GM18517 (cell line): ENCODE measurements at regions not wholly inside any gene's neighbourhood (a gene's known extent, or its start where the extent isn't known, plus 50 kb on each side); places are given as distances from the start of the nearest gene placed in this dataset.

Experiments
- ATAC-seq: cut with Tn5 transposase; IDR thresholded peaks from one replicate; pipeline ENCODE4 v1.9.1; 2021; ENCODE audit warnings: mild to moderate bottlenecking, moderate library complexity; ENCODE audit not compliant: unreplicated experiment

DNA sequence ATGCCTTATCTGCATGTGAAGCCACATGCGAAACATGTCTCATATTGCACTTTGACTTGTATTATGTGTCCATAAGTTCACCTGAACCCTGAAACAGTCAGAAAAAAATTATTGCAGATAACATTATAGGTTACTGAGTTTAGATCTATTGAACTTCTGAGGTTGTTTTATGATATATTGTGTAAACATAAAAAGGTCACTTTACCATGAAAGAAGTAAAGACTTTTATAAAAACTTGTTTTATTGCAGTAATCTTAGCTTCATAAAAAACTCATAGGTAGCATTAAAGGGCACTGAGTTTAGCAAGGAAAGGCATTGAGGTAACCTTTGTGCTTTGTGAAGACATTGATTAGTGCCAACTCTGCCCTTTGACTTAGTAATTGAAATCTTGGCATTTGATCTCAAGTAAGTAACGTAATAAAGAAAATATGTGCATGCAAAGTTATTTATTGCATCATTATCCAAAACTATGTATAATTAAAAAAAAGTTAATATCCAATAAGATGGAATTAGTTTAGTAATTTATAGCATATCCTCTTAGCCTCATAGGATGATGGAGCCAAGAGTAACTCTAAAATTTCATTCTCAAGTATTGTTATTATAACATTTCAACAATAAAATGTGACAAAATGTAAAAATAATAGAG lies 313.3 kb upstream of the ATP2B1 start:
- no peak for ATAC-seq

DNA sequence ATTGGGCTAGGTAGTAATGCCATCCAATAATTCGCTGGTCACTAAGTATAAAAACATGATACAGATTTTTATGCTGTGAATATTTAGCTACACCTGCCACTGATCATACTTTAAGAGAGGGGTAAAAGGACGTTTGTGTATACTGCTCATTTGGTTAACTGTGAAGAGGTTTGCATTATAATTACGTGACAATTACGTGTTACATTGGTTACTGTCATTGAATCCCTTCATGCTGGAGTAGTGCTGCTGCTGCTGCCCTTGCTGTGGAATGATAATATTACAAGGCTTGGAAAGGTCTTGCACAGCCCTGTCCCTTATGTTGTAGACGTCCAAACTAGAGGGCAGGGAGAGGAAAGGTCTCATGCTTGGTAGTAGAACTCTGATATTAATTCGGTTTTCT lies 312.2 kb upstream of the ATP2B1 start:
- no peak for ATAC-seq

DNA sequence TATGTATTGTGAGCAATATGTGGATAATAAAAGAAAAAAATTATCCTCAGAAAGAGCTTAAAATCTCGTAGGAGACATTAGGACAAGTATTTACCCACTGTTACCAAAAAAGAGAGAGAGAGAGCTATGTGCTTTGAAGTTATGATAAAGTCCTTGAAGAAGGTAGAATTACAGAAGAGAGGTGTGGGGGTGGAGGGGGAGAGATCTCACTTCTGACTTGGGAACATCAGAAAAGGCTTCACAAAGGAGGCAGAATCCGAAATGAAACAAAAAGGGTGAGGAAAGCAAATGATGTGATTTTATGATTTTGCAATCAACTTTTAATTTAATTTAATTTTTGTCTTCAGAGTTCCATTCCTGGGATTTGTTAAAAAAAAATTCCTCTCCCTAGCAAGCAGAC lies 311.8 kb upstream of the ATP2B1 start:
- ATAC-seq, result no peak

DNA sequence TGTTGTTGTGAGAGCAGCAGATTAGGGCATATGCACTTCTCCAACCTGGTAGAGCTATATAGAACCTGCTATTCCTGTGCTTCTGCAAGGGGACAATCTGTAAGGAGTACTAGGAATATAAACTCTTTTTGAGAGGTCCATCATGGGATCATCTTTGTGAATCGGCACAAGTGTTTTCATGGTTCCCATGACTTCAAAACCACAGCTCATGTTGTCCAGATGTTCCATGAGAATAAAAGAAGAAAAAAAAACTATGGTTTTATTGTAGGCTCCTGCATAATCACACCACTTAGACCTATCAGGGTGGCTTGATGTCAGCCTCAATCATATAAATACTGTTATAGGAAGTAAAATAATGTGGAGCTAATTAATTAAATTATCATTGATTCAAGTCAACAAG lies 311.4 kb upstream of the ATP2B1 start:
- ATAC-seq, result no peak

DNA sequence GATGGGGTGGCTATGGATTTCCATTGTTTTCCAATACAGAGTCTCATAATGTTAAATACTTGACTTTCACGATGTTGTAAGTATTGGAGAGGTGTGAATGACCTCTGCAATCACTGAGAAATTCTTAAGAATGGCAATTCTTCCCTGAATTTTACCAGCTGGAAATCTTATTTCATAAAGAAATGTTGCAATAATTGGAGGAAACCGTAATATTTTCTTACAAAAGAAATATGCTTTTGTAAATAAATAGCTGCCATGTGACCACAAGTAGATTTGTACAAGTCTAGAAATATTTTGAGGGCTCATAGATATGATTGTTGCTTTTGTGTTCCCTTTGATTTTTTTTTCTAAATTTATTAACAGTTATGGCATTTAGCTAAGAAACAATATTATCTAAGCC lies 308.7 kb upstream of the ATP2B1 start:
- no peak for ATAC-seq

DNA sequence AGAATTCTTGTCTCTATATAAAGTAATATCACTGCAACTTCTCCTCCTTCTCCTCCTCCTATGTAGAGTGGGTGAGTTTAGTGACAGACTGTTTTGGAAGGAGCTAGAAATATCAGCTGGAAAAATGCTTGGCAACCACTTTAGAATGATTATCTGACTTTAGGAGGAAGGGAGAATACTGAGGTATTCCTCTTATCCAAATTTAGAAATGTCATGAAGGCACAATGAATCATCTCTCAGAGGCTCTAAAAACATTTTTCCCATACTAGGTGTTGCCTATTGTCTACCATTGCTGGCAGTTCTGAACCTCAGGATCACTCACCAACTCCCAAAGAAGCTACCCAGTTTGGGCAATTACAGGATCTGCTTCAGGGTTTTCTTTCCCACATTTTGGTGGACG lies 306.6 kb upstream of the ATP2B1 start:
- no peak for ATAC-seq

DNA sequence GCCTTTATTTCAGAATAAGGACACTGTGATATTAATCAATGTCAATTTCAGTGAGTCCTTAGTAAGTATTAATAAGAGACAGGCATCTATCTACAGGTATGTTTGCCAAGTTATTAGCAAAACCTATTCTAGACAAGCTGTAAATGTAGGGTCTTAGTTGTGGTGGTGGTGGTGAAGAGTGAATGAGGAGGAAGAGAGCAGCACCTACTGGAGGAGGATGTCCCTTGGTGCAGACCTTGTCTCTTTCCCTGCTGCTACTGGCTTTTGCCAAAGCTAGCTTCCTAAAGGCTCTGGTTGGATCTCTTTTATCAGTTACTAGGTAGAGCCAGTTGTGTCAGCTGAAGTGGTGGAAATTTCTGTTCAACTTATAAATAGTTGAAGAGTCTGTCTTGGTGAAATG lies 304.8 kb upstream of the ATP2B1 start:
- peak; percentile 58 for ATAC-seq

DNA sequence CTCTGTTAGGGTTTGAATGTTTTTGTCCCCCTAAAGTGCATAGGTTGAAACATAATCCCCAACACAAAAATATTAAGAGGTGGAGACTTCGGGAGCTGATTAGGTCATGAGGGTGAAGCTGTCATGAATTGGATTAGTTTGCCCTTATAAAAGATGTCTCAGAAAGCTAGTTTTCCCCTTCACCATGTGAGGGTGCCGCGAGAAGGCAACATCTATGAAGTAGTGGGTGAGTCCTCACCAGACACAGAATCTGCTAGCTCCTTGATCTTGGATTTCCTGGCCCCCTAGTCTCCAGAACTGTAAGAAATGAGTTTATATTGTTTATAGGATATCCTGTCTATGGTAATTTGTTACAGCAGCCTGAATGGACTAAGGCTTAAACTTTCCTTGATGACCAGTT lies 301.5 kb upstream of the ATP2B1 start:
- no peak for ATAC-seq

DNA sequence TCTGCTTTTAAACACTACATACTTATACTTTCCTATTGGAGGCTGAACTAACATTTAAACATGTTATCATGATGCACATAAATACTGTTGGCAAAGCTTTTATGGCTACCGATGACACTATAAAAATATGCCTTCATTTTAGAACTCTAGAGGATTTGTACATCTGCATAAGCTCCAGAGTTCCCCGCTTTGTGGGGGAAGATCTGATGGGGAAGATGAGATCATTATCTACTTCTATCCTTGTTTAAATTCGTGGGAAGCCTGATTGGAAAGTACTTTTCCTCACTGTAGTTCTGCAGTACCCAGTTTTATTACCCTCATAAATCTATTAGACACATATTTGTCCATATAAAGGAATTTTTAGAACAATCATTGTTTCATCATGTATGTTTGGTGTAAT lies 299.6 kb upstream of the ATP2B1 start:
- ATAC-seq, result no peak

DNA sequence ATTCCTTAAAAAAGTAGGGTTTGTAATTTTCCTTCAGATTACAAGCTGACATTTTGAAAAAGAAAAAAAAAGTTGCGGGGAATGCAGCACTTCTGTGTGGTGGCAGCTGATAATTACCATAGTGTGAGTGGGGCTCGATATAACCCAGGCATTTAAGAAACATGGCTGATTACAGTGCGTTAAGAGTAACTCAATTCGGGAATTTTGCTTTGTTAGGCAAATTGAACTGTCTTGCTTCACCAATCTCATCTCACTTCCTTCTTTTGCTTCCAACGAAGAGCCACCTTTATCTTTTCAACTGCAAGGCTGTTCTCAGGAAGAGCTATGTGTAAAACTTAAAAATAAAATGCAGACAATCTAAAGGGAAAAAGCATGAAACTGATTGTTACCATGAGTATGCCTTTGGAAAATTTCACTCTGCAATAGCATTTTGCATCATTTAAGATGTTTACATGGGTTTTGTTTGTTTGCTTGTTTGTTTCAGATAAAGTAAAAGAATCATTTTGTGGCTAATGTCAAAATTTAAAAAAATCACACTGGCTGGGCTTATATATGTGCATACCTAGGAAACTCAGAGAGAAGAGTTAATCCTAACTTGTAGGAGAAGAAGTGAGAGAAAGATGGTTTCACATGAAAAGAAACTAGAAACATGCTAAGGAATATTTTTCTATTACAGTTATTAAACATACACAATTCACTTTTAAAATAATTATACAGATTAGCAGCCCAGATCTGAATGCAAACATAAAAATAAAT lies 295.9 kb upstream of the ATP2B1 start:
- ATAC-seq, result peak; percentile 47

DNA sequence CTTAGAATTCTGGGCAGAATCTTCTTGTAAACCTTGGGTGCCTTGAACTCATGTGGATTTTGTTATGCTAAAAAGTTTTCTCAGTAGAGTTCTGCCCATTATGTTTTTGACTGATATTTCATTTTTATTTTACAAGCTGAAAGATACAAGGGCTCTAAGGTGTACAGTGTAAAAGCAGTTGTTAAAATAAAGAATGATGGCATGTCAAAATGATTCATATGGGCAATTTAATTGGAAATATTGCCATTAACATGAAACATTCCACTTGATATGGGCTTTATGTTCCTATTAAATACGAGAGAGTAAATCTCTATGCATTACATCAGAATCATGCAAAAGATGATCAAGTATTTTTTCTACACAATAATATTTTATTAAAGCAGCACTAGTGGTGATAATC lies 295.1 kb upstream of the ATP2B1 start:
- no peak for ATAC-seq

DNA sequence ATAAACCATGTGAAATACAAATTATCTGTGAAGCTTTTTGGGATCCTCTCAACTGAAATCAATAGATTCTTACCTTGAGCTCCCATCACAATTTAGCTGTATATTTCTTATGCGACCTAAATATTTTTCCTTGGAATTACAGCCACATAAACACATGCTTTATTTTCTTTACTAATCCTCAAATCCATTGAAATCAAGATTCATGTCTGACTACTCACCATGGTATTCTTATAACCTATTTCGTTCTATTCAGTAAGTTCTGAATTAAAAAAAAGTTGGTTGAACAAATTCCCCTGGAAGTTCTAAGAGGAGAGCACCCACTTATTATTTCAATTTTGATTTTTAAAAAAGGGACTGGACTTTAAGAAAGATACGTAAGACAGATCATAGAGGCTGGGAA lies 292.1 kb upstream of the ATP2B1 start:
- ATAC-seq, result no peak

DNA sequence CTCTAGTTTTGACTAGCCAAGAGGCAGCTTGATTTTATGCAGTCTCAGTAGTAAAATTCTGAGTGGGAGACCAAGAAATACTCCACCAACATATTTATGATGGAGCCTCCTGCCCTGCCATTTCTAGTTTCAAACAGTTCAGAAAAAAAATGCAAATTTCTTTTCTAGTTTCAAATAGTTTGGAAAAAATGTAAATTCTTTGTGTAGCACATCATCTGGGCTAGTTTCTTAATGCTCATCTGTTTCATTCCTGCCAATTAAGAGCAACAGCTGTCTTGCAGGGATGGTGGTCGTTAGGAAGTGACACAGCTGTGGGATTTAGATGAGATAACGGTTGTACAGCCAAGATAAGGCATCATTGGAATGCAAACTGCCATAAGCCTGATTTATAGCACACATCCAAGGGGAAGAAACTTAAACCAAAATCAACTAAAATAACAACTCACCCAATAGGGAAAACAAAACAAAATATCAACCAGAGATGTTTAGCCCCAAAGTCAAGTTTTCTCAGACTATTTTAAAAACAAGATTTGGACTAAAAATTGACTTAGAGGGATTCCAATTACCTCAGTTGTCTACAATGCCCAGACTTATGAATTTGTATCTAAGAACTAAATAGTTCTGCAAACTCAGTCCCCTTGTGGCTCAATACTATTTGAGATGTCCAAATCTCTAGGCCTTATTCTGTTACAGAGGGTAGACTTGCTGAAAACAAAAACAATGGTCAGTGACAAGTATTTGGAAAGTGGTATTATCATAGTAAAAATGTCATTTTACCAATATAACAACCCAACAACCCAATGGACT lies 291.3 kb upstream of the ATP2B1 start:
- ATAC-seq, result peak; percentile 54

DNA sequence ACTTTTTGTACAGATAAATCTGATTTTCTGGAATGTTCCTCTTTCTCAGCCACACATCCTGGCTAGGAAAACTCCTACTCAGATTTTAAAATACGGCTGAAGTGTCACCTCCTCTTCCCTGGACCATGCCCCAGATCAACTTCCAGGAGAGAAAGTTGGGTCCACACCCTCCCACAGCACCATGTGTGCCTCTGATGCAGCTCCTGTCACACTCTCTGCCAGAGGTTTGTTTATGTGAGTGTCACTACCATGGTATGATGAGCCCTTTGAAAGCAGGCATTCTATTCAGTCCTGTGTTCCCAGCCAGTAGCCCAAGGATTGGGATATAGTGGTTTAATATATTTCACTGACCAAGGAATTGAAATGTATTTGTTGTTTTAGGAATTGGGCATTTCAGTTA lies 287.2 kb upstream of the ATP2B1 start:
- ATAC-seq, result no peak

DNA sequence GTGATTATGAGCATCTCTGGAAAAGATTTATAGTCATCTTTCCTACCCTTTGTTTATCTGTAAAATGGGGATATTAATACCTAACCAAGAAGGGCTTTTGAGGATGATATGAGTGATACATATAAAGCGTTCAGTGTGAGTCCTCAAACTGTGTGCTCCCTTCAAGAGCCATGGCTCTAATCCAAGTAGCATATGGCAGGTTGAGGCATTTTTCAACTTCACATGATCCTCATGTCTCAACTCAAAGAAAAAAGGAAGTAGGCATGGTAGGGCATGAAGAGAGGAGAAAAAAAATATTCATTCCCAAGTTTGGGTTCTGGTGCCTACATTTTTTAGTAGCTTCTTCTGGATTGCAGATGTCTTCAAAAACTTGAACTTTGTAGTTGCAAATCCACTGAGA lies 286.3 kb upstream of the ATP2B1 start:
- no peak for ATAC-seq

DNA sequence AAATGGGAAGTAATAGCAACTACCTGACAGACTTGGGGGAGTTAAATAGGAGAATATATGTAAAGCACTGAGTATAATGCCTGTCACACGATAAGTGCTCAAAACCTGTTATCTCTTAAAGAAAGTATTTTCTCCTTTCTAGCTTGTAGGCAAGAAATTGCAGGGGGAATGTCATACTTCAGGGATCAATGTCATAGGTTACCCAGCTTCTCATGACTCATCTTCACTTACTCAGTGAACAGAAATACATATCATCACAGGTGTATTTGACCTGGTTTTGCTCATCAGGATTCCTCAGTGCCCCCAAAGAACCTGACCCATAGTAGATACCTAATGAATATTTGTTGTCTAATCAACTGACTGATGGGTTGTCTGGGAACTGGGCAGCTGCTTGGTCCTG lies 285.0 kb upstream of the ATP2B1 start:
- no peak for ATAC-seq

DNA sequence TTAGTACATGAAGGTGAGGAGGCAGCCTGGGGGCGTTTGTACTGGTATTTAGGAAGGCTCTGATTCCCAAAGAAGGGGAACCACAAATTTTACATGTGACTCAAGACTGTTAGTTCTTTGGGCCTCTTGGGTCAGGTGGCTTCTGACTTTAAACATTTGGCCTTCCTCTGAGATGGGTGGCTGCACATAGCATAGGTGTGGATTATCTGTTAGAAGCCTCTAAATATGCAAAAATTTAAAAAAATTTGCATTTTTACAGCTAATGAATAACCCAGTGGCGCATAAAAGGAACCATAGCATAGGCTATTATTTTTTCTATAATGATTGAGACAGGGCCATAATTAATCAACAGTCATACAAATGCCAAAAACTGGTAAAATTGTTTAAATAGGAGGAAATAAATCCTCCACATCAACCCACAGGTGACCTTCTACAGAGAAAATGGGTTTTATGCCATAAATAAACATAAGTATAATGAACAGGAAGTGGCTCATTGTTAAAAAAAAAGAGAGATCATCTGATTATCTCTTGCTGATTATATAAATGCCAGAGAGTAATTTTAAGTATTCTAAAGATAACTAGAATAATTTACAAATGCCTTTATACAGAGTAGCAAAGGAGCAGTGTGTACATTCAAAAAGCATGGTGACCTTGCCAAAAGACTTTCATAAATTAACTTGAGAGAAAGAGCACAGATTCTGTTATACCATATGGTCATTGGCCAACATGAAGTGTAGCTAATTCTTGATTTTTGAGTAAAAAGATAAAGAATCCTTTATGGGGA lies 284.2 kb upstream of the ATP2B1 start:
- no peak for ATAC-seq

DNA sequence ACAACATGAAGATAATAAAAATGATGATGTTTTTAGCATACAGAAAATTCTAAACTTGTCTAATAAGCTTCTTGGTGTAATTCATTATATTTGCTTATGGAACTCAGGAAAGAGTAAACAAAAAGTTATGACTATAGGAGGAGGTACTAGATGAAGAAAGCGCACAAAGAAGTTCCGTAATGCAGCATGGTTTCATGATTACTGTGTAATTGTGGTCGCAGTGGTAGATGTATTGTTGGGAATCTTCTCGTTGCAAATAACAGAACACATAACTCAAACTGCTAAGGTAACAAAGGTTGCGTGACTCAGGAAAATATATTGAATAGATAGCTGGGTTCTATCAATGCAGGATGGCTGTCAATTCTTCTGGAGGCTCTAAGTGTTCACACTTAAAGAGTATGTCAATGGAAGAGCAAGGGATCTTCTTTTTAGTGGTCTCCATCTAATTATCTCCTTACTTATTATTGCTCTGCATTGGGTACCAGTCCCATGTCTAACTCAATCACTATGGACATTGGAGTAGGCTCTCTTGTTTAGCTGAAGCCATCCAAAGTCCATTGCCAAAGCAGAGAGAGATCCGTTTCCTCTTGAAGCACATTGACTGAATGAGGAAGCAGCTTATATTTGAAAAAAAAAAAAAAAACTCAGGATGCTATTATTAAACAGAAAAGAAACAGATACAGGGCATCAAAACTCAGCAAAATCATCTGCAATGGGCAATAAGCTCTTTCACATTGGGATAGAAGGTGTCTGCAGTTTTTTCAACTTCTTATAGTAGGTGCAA lies 283.4 kb upstream of the ATP2B1 start:
- no peak for ATAC-seq

DNA sequence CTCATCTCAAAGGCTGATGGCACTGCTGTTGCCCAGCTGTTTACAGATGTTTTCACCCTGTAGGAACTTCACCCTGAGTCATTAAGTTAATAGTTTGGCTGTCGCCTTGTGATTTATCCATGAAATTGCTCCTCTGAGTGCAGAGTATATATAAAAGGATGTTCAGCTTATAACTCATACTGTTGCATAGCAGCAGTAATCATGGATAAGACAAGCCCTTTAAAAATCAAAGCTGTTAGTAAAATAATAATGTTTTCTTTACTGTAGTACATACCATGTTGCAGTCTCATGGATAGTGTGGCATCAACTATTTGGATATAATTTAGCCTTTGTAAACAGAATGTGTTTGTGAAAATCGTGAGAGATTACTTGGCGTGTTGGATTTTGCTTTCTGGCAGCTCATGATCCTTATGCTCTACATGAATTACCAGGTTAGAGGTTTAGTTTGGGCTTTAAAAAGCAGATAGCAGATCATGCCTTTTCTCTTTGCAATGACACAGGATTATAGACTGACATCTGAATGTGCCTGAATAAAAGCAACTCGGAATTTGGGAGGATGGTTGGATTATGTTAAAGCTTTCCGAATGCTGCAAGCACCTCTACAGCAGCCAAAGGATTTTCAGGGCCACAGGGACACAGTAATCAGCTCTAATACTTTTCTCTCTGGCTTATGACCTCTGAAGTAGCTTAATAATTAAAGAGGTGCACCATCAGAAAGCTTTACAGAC lies 279.7 kb upstream of the ATP2B1 start:
- ATAC-seq, result no peak

DNA sequence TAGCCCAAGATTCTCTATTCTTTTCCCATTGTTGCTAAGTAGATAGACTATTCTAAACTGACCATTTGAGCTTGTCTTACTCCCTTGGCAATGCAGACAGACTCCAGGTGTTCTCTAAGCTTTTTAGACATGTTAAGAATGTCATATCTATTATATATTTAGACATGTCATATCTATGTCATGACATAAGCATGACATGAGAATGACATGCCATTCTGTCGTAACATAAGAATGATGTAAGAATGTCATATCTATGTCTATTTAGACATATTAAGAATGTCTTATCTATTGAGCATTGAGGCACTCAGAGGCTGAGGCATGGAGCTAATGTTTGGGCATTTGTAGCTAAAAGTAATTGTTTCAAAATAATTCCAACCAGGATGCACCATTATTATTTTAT lies 277.3 kb upstream of the ATP2B1 start:
- no peak for ATAC-seq
